ENCODE measurements at regions not wholly inside any gene's neighbourhood (a gene's known extent, or its start where the extent isn't known, plus 50 kb on each side); places are given as distances from the start of the nearest gene placed in this dataset.

- DNase-seq (no peak), ATAC-seq (ENCODE audit: insufficient read depth, low FRiP score) (no peak)
- 85 to 86% methylated on average over 7 of the region's 7 CpGs for WGBS, 2 donors
- Histone ChIP-seq H3K27ac (ENCODE audit: low read depth in 1 of 2, low read length in 1 of 2) (no peak overlapping the region), H3K9me3 (ENCODE audit: control insufficient read depth in 4 of 4, insufficient read depth in 3 of 4, low read length in 3 of 4) (no peaks in the 10 kb centered on the region), H3K27me3 (ENCODE audit: control insufficient read depth in 3 of 3, insufficient read depth in 3 of 3, low read length in 2 of 3) (no peaks in the 10 kb centered on the region), H3K4me1 (ENCODE audit: control insufficient read depth in 5 of 5, insufficient read depth in 5 of 5, low read length in 5 of 5) (peaks cover 0 to 7% (median 0%) of the 10 kb centered on the region in 5 donors), H3K4me3 (no peak overlapping the region), H3K9ac (ENCODE audit: insufficient read depth in 1 of 2, low read length in 2 of 2) (no peak overlapping the region), H3K36me3 (ENCODE audit: control insufficient read depth in 4 of 4, insufficient read depth in 4 of 4, low read length in 4 of 4) (peaks cover 0 to 1% (median 0%) of the 10 kb centered on the region in 4 donors)
- no peak for TF ChIP-seq CTCF (IDR thresholded peaks at IDR 0.05; ENCODE audit: control extremely low read depth, extremely low read depth)
Observed at GRCh38 chr21:16550917-16551741, 821.3 kb downstream of the USP25 start.

GRCh38 chr21:16552880-16553279 is 823.1 kb downstream of the USP25 start:
- no peak for TF ChIP-seq CTCF (IDR thresholded peaks at IDR 0.05; ENCODE audit: control extremely low read depth, extremely low read depth)
- no peak for DNase-seq
- Histone ChIP-seq H3K9ac (ENCODE audit: insufficient read depth in 1 of 2, low read length in 2 of 2) (no peak overlapping the region), H3K9me3 (ENCODE audit: control insufficient read depth in 4 of 4, insufficient read depth in 3 of 4, low read length in 3 of 4) (no peaks in the 10 kb centered on the region), H3K27ac (ENCODE audit: low read depth in 1 of 2, low read length in 1 of 2) (no peak overlapping the region), H3K27me3 (ENCODE audit: control insufficient read depth in 3 of 3, insufficient read depth in 3 of 3, low read length in 2 of 3) (no peaks in the 10 kb centered on the region), H3K36me3 (ENCODE audit: control insufficient read depth in 4 of 4, insufficient read depth in 4 of 4, low read length in 4 of 4) (peaks cover 0 to 5% (median 0%) of the 10 kb centered on the region in 4 donors), H3K4me3 (no peak overlapping the region), H3K4me1 (ENCODE audit: control insufficient read depth in 5 of 5, insufficient read depth in 5 of 5, low read length in 5 of 5) (peaks cover 0 to 7% (median 0%) of the 10 kb centered on the region in 5 donors)
- ATAC-seq (ENCODE audit: insufficient read depth, low FRiP score), result no peak
- WGBS, 2 donors, result 88 to 92% methylated on average over 2 of the region's 2 CpGs

- H3K4me1 ChIP-seq (ENCODE audit: control insufficient read depth in 5 of 5, insufficient read depth in 5 of 5, low read length in 5 of 5), result peaks cover 0 to 7% (median 0%) of the 10 kb centered on the region in 5 donors
- TF ChIP-seq CTCF (IDR thresholded peaks at IDR 0.05; ENCODE audit: control extremely low read depth, extremely low read depth), result no peak
- DNase-seq (peak; percentile 39 to 75 (median 69)), ATAC-seq (ENCODE audit: insufficient read depth, low FRiP score) (no peak)
- WGBS, 2 donors, result 72 to 86% methylated on average over 9 of the region's 9 CpGs
- H3K36me3 ChIP-seq (ENCODE audit: control insufficient read depth in 4 of 4, insufficient read depth in 4 of 4, low read length in 4 of 4), result peaks cover 0 to 5% (median 0%) of the 10 kb centered on the region in 4 donors
- H3K4me3 ChIP-seq, result no peak overlapping the region
- no peak overlapping the region for H3K27ac ChIP-seq (ENCODE audit: low read depth in 1 of 2, low read length in 1 of 2)
- H3K9ac ChIP-seq (ENCODE audit: insufficient read depth in 1 of 2, low read length in 2 of 2), result no peak overlapping the region
- H3K9me3 ChIP-seq (ENCODE audit: control insufficient read depth in 4 of 4, insufficient read depth in 3 of 4, low read length in 3 of 4), result no peaks in the 10 kb centered on the region
- H3K27me3 ChIP-seq (ENCODE audit: control insufficient read depth in 3 of 3, insufficient read depth in 3 of 3, low read length in 2 of 3), result no peaks in the 10 kb centered on the region
Observed at GRCh38 chr21:16554503-16554902, 824.7 kb downstream of the USP25 start.

Data from lung (tissue), 11 donors.